CD4-positive, alpha-beta T cell treated with Interleukin-21 for 1 hour (primary cell): ENCODE measurements at regions not wholly inside any gene's neighbourhood (a gene's known extent, or its start where the extent isn't known, plus 50 kb on each side); places are given as distances from the start of the nearest gene placed in this dataset.
"Not testable (repeated sequence)": the region's sequence is repeated elsewhere in the genome, so short reads cannot be mapped to it uniquely, and the experiment has no call there.

Source experiments
- DNase-seq: peaks from one replicate; pipeline ENCODE4 v3.0.0-alpha.2; 2020

DNA sequence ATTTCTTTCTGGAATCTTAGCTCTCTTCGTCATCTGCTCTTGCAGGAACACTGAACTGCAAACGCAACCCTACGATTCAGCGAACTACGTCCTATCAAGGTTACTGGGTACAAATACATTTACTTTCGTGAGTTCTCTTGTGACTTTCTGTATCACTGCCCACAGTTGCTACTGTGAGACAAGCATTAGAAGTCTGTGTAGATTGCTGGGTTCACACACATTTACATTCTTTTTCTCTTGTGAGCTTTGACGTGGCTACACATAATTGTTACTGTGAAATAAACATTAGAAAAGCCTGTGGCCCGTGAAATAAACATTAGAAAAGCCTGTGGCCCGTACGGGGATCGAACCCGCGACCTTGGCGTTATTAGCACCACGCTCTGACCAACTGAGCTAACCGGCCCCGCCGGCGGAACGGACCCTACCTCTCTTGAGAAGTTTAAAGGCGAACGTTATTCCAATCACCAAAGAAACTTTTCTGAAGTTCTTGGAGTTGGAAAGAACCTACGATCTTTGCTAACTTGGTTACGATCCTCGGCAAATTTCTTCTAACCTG is 61.2 kb upstream of the ZNF322 start:
- not testable (repeated sequence) for DNase-seq

DNA sequence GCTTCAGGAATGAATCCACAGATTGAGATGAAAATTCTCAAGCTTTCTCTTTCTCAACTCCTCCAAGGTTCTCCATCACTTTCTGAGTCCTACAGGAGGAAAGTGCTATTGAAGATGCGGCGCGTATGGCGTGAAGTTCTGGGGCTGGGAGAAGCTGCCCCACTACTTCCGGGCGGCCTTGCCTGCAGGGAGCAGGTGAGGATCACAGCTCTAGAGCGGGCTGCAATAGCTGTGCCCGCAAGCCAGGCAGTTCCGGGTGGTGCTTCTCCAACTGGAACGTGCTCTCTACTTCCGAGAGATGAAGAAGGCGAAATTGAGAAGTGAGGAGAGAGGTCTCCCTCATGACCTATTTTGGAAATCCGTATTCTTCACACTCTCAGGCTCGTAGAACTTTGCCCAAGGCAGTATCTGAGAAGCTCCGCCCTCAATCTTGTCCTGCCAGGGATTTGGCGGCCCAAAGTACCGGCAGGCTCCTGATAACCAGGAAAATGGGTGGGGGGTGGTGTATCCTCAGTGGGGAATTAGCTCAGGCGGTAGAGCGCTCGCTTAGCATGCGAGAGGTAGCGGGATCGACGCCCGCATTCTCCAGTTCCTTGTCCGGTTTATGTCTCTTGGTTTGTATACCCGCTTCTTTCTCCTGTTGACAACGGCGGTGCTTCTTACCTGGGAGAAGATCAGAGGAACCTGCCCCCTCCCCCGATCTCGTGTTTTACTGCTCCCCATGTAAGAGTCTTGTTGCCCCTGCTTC is 70.6 kb upstream of the ZNF322 start:
- DNase-seq = not testable (repeated sequence)

DNA sequence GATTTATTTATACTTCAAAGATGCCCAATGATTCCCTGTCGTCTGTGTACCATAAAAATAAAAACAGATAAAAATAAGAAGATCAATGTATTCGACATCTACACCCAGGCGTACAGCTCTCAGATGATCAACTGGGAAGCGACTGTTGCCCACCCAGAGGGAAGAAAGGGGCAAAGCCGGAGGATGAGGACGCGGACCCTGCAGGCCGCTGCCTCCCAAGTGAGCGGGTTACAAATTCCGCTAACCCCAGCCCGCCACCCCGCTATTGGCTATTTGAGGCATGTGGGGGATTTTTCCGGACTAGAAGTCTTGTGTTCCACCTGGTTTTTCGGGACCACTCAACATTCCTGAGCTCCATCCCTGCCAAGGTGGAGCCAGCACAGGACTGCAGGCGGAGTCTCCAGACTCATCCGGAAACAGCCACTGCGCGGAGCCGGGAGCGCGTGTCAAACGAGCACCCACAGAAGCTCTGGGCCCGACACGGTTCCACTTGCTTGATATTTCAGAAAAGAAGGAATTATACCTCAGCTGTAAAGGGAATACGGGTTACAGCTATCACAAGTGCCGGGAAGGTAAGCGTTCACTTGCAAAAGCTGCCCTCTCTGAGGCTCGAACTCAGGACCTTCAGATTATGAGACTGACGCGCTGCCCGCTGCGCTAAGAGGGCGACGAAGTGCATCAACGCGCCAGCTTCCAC is 75.4 kb upstream of the ZNF322 start:
- DNase-seq = not testable (repeated sequence)

DNA sequence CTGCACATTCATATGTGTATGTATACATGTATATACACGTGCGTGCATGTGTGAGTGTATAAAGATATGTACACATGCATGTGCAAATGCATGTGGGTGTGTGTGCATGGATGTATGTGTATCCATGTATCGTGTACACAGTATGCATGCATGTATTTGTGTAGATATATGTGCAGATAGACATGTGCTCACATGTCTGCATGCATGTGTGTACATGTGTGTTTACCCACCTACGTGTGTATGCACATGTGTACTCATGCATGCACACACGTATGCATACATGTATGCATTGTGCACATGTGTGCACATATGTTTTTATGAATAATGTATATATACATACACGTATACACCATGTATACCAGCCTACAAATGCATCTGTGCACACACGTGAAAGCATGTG is 80.3 kb upstream of the ZNF322 start:
- no peak for DNase-seq

DNA sequence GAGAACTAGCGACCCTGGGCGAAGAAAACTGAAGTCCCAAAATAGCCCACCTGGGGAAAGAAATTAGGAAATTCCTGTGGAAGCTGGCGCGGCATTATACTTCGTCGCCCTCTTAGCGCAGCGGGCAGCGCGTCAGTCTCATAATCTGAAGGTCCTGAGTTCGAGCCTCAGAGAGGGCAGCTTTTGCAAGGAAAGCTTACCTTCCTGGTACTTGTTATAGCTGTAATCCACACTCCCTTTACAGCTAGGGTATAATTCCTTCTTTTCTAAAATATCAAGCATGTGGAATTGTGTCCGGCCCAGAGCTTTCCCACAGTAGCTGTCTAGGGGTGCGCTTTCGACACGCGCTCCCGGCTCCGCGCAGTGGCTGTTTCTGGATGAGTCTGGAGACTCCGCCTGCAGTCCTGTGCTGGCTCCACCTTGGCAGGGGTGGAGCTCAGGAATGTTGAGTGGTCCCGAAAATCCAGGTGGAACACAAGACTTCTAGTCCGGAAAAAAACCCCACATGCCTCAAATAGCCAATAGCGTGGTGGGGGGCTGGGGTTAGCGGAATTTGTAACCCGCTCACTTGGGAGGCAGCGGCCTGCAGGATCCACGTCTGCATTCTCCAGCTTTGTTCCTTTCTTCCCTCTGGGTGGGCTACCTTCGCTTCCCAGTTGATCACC is 83.7 kb upstream of the ZNF322 start:
- no peak for DNase-seq

DNA sequence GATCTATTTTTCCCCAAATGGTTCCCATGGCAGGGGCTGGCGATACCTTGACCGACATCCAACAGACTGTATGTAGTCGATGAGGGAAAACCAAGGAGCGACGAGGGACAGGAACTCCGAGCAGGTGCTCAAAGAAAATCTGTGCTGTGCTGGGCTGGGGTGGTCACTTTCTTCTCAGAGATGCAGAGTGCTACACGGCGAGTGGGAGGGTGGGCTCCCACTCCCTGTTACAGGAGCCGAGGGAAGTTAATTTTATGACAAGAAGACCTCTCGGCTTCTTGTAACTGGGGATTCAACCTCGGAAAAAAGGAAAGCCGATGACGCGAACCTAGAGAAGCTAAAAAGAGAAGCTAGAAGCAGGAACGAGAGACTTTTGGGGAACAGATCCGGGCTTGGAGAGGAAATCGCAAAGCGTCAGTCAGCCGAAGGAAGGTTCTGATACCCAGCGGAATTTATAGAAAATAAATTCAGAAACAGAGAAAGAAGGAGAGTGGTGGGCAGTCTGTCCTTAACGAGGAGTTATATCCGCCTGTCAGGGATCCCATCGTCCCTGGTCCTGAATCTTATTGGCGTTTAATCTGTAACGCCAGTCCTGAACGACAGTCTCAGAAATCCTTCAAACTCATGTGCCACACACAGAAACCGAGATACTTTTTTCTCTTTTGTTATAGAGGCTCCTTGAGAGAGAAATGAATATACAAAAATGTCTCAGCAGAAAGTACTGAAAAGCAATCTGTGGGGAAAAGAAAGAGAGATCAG is 84.6 kb upstream of the ZNF322 start:
- no peak for DNase-seq

DNA sequence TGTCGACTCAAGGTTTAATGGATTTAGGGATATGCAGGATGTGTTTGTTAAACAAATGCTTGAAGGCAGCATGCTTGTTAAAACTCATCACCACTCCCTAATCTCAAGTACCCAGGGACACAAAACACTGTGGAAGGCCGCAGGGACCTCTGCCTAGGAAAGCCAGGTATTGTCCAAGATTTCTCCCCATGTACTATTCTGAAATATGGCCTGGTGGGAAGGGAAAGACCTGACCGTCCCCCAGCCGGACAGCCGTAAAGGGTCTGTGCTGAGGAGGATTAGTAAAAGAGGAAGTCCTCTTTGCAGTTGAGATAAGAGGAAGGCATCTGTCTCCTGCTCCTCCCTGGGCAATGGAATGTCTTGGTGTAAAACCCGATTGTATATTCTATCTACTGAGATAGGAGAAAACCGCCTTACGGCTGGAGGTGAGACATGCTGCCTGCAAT is 85.3 kb upstream of the ZNF322 start:
- DNase-seq = not testable (repeated sequence)

DNA sequence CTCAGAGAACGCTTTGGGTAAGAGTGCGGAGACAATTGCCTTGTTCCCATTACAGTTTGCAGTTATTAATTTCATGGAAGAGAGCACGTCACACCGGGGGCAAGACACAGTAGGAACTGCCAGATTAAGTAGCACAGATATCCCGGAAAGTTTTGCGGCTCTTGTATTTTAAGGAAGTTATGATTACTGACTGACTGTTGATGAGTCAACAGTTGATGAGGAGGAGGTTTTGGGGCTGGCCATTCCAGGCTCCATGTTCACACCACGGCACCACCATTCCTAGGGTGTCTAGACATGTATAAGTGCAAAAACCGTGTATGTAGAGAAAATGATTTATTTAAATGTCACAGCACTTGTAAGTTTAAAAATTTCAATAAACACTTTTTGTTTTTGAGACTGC is 86.4 kb upstream of the ZNF322 start:
- not testable (repeated sequence) for DNase-seq

DNA sequence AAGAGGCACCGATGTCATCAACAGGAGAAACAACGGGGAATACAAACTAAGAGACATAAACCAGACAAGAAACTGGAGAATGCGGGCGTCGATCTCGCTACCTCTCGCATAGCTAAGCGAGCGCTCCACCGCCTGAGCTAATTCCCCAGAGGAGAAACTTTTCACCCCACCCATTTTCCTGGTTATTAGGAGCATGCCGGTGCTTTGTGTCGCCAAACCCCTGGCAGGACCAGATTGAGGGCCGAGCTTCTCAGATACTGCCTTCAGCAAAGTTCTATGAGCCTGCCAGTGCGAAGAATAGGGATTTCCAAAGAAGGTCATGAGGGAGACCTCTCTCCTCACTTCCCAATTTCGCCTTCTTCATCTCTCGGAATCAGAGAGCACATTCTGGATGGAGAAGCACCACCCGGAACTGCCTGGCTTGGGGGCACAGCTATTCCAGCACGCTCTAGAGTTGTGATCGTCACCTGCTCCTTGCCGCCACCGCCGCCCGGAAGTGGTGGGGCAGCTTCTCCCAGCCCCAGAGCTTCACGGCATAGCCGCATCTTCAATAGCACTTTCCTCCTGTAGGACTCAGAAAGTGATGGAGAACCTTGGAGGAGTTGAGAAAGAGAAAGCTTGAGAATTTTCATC is 89.7 kb upstream of the ZNF322 start:
- DNase-seq = not testable (repeated sequence)

DNA sequence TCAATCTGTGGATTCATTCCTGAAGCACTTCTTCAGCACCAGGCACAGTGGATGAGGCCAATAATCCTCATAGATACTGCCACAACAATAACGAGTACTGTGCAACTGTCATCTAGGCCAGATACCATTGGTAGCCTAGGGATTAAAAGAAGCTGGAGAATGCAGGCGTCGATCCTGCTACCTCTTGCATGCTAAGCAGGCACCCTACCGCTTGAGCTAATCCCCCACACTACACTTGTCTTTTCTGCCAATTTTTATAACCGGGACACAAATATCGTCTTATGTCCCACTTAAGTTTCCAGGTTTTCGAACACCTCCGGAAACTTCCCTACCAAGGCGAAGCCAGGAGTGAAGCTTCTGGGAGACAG is 90.2 kb upstream of the ZNF322 start:
- not testable (repeated sequence) for DNase-seq

DNA sequence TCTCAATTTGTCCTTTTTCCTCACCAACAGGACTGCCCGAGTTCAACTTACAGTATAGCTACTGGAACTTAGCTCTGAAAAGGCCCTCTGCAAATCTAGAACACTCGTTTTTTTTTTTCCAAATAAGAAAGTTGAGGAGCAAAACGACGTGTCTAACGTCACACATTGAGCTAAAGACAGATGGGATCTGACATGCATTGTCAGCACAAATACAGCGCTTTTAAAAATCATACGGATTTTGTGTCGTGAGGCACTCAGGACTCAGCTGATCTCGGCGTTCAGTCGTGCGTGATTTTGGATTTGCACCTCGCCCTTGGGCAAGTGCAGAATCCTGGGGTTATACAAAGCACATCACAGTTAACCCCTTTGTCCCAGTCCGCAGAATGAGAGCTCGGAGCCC is 94.7 kb upstream of the ZNF322 start:
- no peak for DNase-seq

DNA sequence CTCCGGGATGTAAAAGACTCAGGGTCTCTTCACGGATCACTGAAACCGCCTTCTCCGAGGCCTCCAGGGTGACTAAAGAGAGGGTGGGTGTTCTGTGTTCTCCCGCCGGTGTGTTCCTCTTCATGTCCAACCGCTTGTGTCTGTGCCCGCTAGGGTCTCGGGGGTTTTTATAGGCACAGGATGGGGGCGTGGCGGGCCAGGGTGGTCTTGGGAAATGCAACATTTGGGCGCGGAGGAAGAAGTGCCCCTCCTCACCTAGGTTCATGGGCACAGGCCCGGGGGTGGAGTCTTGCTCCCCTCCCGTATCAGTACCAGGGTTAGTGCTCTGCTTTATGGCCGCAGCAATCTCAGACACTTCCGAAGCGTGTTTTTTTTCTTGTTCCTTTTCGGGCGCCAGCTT is 95.3 kb upstream of the ZNF322 start:
- not testable (repeated sequence) for DNase-seq

DNA sequence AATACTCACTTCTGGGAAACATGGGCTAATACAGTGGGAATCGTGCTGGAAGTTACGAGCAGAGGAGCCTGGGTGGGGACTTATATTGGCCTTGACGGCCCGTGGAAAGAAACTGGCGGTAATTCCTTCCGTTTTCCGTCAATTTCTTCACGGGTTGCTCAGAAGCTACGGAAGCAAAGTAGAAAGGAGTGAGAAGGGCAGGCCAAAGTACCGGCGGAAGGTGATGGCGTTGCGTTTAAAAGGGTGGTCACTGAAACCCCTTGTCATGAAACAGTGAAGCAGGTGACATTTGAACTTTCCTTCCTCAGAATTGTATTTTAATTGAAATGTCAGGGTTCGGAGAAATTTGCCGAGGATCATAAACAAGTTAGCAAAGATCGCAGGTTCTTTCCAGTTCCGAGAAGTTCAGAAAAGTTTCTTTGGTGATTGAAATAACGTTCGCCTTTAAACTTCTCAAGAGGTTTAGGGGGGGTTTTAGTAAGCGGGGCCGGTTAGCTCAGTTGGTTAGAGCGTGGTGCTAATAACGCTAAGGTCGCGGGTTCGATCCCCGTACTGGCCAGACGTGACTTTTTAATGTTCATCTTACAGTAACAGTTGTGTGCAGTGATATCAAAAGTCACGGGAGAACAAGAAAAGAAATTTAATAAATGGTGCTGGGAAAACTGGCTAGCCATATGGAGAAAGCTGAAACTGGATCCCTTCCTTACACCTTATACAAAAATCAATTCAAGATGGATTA is 96.7 kb upstream of the ZNF322 start:
- DNase-seq = not testable (repeated sequence)

DNA sequence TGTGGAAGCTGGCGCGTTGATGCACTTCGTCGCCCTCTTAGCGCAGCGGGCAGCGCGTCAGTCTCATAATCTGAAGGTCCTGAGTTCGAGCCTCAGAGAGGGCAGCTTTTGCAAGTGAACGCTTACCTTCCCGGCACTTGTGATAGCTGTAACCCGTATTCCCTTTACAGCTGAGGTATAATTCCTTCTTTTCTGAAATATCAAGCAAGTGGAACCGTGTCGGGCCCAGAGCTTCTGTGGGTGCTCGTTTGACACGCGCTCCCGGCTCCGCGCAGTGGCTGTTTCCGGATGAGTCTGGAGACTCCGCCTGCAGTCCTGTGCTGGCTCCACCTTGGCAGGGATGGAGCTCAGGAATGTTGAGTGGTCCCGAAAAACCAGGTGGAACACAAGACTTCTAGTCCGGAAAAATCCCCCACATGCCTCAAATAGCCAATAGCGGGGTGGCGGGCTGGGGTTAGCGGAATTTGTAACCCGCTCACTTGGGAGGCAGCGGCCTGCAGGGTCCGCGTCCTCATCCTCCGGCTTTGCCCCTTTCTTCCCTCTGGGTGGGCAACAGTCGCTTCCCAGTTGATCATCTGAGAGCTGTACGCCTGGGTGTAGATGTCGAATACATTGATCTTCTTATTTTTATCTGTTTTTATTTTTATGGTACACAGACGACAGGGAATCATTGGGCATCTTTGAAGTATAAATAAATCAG is 106.8 kb upstream of the ZNF322 start:
- DNase-seq = not testable (repeated sequence)

DNA sequence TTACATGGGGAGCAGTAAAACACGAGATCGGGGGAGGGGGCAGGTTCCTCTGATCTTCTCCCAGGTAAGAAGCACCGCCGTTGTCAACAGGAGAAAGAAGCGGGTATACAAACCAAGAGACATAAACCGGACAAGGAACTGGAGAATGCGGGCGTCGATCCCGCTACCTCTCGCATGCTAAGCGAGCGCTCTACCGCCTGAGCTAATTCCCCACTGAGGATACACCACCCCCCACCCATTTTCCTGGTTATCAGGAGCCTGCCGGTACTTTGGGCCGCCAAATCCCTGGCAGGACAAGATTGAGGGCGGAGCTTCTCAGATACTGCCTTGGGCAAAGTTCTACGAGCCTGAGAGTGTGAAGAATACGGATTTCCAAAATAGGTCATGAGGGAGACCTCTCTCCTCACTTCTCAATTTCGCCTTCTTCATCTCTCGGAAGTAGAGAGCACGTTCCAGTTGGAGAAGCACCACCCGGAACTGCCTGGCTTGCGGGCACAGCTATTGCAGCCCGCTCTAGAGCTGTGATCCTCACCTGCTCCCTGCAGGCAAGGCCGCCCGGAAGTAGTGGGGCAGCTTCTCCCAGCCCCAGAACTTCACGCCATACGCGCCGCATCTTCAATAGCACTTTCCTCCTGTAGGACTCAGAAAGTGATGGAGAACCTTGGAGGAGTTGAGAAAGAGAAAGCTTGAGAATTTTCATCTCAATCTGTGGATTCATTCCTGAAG is 111.6 kb upstream of the ZNF322 start:
- DNase-seq = not testable (repeated sequence)

DNA sequence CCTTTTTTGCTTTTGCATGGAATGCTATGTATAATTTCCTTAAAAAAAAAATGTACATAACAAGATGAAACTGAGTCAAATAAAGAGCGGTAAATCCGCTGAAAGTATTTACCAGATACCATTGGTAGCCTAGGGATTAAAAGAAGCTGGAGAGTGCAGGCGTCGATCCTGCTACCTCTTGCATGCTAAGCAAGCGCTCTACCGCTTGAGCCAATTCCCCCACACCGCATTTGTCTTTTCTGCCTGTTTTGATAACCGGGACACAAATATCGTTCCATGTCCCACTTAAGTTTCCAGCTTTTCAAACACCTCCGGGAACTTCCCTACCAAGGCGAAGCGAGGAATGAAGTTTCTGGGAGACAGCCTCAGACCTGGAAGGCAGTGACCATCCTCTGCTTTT is 113.9 kb upstream of the ZNF322 start:
- DNase-seq = not testable (repeated sequence)

DNA sequence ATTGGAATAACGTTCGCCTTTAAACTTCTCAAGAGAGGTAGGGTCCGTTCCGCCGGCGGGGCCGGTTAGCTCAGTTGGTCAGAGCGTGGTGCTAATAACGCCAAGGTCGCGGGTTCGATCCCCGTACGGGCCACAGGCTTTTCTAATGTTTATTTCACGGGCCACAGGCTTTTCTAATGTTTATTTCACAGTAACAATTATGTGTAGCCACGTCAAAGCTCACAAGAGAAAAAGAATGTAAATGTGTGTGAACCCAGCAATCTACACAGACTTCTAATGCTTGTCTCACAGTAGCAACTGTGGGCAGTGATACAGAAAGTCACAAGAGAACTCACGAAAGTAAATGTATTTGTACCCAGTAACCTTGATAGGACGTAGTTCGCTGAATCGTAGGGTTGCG is 121.0 kb upstream of the ZNF322 start:
- not testable (repeated sequence) for DNase-seq

DNA sequence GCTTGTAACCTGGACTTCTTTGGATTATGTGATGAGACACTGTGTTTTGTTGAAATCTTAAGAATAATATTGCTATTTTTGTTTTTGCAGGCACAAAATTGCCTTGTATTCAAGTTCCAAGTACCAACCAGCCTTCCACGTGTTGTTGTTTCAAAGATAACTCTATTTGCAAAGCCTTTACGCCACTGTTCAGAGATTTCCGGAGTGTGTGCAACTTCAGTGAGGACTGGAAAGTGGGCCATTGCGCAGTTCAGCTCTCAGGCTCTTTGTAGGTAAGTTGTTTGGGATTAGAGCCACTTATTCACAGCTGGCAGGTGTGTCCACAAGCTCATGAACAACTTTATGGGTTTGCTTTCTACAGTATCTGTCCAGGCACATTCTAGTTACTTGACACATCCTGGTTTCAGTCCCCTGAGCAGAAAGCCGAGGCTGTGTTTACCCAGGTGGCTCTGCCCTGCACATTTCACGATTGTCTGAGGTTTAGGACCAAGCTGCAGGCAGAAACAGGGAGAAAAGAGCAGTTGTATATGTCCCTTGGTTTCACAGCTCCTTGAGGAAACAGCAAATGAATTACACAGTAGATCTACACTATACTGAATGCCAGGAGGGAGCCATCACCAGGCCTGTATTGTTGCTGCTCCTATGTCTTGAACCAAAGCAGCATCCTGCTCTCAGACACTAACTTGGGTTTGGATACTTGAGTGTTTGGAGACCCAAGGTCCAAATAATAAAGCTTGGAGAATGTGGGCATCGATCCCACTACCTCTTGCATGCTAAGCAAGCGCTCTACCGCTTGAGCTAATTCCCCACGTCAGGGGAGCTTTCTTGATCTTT is 136.1 kb upstream of the ZNF322 start:
- DNase-seq = not testable (repeated sequence)
